Osteoblast (primary cell): ENCODE measurements at regions not wholly inside any gene's neighbourhood (a gene's known extent, or its start where the extent isn't known, plus 50 kb on each side); places are given as distances from the start of the nearest gene placed in this dataset.

ENCODE experiments used
- DNase-seq: peaks from one replicate; pipeline ENCODE4 v3.0.0; 2011; ENCODE audit warnings: low spot score, mixed read lengths; ENCODE audit not compliant: insufficient read length; ENCODE audit errors: missing footprints
- H2AFZ ChIP-seq: 2 replicates; pipeline ENCODE4 v1.6.0; 2011; ENCODE audit warnings: mild to moderate bottlenecking, low read length
- H3K27ac ChIP-seq: 2 replicates; pipeline ENCODE4 v1.5.1; 2011; ENCODE audit warnings: mild to moderate bottlenecking, low read depth, low read length, moderate library complexity
- H3K27me3 ChIP-seq: 2 replicates; pipeline ENCODE4 v1.6.0; 2012; ENCODE audit warnings: mild to moderate bottlenecking, control low read depth, inconsistent platforms, low read length, moderate library complexity; ENCODE audit not compliant: insufficient read depth
- H3K36me3 ChIP-seq: 2 replicates; pipeline ENCODE4 v1.5.1; 2011; ENCODE audit warnings: mild to moderate bottlenecking, low read length, control low read depth, moderate library complexity; ENCODE audit not compliant: insufficient read depth
- H3K4me1 ChIP-seq: 2 replicates; pipeline ENCODE4 v1.5.1; 2011; ENCODE audit warnings: mild to moderate bottlenecking, low read length, control low read depth, moderate library complexity; ENCODE audit not compliant: insufficient read depth
- H3K4me2 ChIP-seq: 2 replicates; pipeline ENCODE4 v1.6.0; 2011; ENCODE audit warnings: mild to moderate bottlenecking, low read length; ENCODE audit not compliant: insufficient read depth
- H3K4me3 ChIP-seq: fragments of 200-600 bp; sonication (generic); 3 replicates; pipeline ENCODE4 v1.5.1; 2012; ENCODE audit warnings: mild to moderate bottlenecking, low read length, inconsistent platforms; ENCODE audit not compliant: insufficient read depth
- H3K79me2 ChIP-seq: 2 replicates; pipeline ENCODE4 v1.6.0; 2012; ENCODE audit warnings: mild to moderate bottlenecking, low read length, control low read depth, inconsistent platforms; ENCODE audit not compliant: insufficient read depth
- H3K9me3 ChIP-seq: 2 replicates; pipeline ENCODE4 v1.5.1; 2011; ENCODE audit warnings: low read depth, low read length, control low read depth
- H4K20me1 ChIP-seq: 2 replicates; pipeline ENCODE4 v1.6.0; 2012; ENCODE audit warnings: mild to moderate bottlenecking, low read length, control low read depth; ENCODE audit not compliant: insufficient read depth
- CTCF ChIP-seq: IDR thresholded peaks from 2 replicates; pipeline ENCODE4 v1.5.1; 2011; ENCODE audit warnings: mild to moderate bottlenecking, low read depth, low read length, moderate library complexity; ENCODE audit errors: extremely low read depth

GRCh38 chr15:62826561-62826960, 216.0 kb upstream of the TPM1 start:
- Histone ChIP-seq H3K4me1 (peaks cover 16% of the 10 kb centered on the region), H3K27me3 (no peaks in the 10 kb centered on the region), H3K4me3 (no peak overlapping the region), H3K4me2 (no peak overlapping the region), H3K36me3 (no peaks in the 10 kb centered on the region), H2AFZ (no peak overlapping the region), H3K9me3 (no peaks in the 10 kb centered on the region), H3K79me2 (no peaks in the 10 kb centered on the region), H3K27ac (no peak overlapping the region), H4K20me1 (no peaks in the 10 kb centered on the region)
- DNase-seq, result no peak
- no peak for TF ChIP-seq CTCF

GRCh38 chr15:62828364-62828763, 214.2 kb upstream of the TPM1 start:
- H3K4me3 ChIP-seq, result no peak overlapping the region
- H3K4me2 ChIP-seq, result no peak overlapping the region
- TF ChIP-seq CTCF, result no peak
- no peak for DNase-seq
- peaks cover 16% of the 10 kb centered on the region for H3K4me1 ChIP-seq
- H3K27me3 ChIP-seq, result no peaks in the 10 kb centered on the region
- no peaks in the 10 kb centered on the region for H3K79me2 ChIP-seq
- no peak overlapping the region for H3K27ac ChIP-seq
- no peak overlapping the region for H2AFZ ChIP-seq
- no peaks in the 10 kb centered on the region for H3K9me3 ChIP-seq
- H3K36me3 ChIP-seq, result no peaks in the 10 kb centered on the region
- H4K20me1 ChIP-seq, result no peaks in the 10 kb centered on the region

GRCh38 chr15:62832231-62832630, 210.3 kb upstream of the TPM1 start:
- H3K4me3 ChIP-seq, result no peak overlapping the region
- no peak for DNase-seq
- no peaks in the 10 kb centered on the region for H3K9me3 ChIP-seq
- H3K27me3 ChIP-seq, result no peaks in the 10 kb centered on the region
- no peaks in the 10 kb centered on the region for H3K79me2 ChIP-seq
- no peak overlapping the region for H3K4me2 ChIP-seq
- H3K27ac ChIP-seq, result no peak overlapping the region
- no peak for TF ChIP-seq CTCF
- no peaks in the 10 kb centered on the region for H3K4me1 ChIP-seq
- H2AFZ ChIP-seq, result no peak overlapping the region
- peaks cover 11% of the 10 kb centered on the region for H3K36me3 ChIP-seq
- no peaks in the 10 kb centered on the region for H4K20me1 ChIP-seq

- no peak overlapping the region for H3K27ac ChIP-seq
- H3K9me3 ChIP-seq, result no peaks in the 10 kb centered on the region
- H4K20me1 ChIP-seq, result no peaks in the 10 kb centered on the region
- H3K4me1 ChIP-seq, result no peaks in the 10 kb centered on the region
- peaks cover 14% of the 10 kb centered on the region for H3K36me3 ChIP-seq
- no peak overlapping the region for H2AFZ ChIP-seq
- H3K79me2 ChIP-seq, result no peaks in the 10 kb centered on the region
- no peak overlapping the region for H3K4me2 ChIP-seq
- no peak for TF ChIP-seq CTCF
- no peak overlapping the region for H3K4me3 ChIP-seq
- no peaks in the 10 kb centered on the region for H3K27me3 ChIP-seq
- DNase-seq, result no peak
Measured at GRCh38 chr15:62833646-62834045, 208.9 kb upstream of the TPM1 start.
